GM06990 (cell line): ENCODE measurements at regions not wholly inside any gene's neighbourhood (a gene's known extent, or its start where the extent isn't known, plus 50 kb on each side); places are given as distances from the start of the nearest gene placed in this dataset.

Experiments
- DNase-seq: peaks from one replicate; pipeline ENCODE4 v3.0.0-alpha.2; 2011; ENCODE audit not compliant: insufficient read length; ENCODE audit errors: extremely low read depth
- H3K27me3 ChIP-seq: replicated peaks from 2 replicates; pipeline ENCODE4 v1.6.0; 2011; ENCODE audit warnings: low read length; ENCODE audit not compliant: control insufficient read depth, insufficient read depth
- H3K36me3 ChIP-seq: 2 replicates; pipeline ENCODE4 v1.5.1; 2011; ENCODE audit warnings: low read length; ENCODE audit not compliant: control insufficient read depth, insufficient read depth
- H3K4me3 ChIP-seq: replicated peaks from 2 replicates; pipeline ENCODE4 v1.5.1; 2011; ENCODE audit warnings: low read depth, mild to moderate bottlenecking, control low read depth, low read length
- TF ChIP-seq, protein P1 (sequence below): IDR thresholded peaks from 2 replicates; pipeline ENCODE4 v1.5.1; 2011; ENCODE audit warnings: low read length, control low read depth, mild to moderate bottlenecking, inconsistent platforms; ENCODE audit not compliant: insufficient read depth, poor library complexity, severe bottlenecking

DNA sequence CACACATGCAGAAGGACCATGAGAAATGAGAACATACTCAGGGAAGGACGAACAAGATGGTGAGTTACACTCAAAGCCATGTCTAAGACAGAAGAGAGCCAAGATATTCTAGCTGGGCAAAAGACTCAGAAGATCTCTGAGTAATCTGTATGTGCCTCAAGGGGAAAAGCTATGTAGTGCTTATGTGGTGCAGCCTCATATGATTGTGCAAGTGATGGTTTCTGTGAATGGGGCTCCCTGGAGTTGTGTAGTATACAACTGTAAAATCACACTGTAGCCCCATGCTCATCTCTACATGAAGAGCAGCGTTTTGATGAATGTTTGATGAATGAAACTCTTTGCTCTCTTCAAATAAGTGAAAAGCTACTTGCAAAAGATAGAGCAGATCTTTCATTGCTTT is 57.5 kb downstream of the OSR1 start:
- TF ChIP-seq, protein P1, sequence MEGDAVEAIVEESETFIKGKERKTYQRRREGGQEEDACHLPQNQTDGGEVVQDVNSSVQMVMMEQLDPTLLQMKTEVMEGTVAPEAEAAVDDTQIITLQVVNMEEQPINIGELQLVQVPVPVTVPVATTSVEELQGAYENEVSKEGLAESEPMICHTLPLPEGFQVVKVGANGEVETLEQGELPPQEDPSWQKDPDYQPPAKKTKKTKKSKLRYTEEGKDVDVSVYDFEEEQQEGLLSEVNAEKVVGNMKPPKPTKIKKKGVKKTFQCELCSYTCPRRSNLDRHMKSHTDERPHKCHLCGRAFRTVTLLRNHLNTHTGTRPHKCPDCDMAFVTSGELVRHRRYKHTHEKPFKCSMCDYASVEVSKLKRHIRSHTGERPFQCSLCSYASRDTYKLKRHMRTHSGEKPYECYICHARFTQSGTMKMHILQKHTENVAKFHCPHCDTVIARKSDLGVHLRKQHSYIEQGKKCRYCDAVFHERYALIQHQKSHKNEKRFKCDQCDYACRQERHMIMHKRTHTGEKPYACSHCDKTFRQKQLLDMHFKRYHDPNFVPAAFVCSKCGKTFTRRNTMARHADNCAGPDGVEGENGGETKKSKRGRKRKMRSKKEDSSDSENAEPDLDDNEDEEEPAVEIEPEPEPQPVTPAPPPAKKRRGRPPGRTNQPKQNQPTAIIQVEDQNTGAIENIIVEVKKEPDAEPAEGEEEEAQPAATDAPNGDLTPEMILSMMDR, result no peak
- no peak for DNase-seq
- no peak overlapping the region for H3K4me3 ChIP-seq
- no peaks in the 10 kb centered on the region for H3K36me3 ChIP-seq
- no peaks in the 10 kb centered on the region for H3K27me3 ChIP-seq

DNA sequence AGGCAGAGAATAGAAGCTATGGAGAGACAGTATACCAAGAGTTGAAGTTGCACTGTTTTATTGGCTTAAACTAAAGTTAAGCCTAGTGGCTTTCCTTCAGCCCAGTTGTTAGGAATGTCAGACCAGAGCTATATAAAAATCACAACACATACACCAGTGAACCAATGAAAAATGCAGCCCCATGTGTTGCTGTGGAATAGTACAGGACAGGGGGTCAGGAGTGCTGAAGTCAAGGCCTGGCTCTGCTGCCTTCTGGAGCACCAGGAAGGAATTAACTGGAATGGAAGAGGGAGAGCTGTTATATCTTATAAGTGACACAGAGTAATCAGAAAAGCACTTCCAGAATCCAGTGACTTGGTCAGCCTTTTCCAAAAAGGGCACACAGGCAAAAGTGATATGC is 58.9 kb downstream of the OSR1 start:
- H3K36me3 ChIP-seq, result no peaks in the 10 kb centered on the region
- TF ChIP-seq, protein P1, result no peak
- no peak overlapping the region for H3K4me3 ChIP-seq
- H3K27me3 ChIP-seq, result no peaks in the 10 kb centered on the region
- DNase-seq, result no peak

DNA sequence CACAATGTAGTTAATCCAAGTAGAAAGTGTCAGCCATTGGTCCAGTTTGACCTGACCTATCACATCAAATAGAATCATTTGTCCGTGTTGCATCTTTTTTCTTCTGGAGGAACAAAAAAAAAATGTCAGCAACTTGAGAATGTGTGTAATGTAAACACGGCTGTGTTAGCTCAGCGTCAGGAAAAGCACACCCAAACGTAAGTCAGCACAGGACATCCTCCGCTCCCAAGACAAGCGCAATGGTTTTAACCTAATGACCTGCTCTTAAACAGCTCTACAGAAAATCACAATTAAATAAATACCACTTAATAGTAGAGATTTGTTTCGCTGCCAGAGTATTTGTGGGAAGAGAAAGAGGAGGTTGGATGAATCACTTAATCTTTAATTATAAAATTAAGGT is 59.4 kb downstream of the OSR1 start:
- no peaks in the 10 kb centered on the region for H3K36me3 ChIP-seq
- TF ChIP-seq, protein P1, result no peak
- DNase-seq, result no peak

DNA sequence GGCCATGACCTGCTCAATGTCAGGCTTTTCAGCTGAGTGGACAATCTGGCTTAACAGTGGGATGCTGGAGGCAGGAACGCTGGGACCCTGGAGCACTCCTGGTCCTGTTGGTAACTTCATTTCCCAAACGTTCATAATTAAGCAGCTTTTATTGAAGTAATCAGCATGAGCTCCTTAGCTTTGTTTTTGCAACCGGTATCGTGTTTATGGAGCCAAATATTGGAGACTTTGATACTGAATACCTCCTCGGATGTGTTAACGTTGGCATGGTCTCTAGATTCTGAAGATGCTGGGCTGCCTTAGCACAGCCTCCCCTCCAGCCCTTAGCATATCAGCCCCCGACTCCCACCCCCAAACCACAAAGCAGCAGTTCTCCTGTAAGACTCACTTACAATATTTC is 60.7 kb downstream of the OSR1 start:
- no peak for DNase-seq
- no peaks in the 10 kb centered on the region for H3K36me3 ChIP-seq
- no peak overlapping the region for H3K4me3 ChIP-seq
- TF ChIP-seq, protein P1, result no peak
- no peaks in the 10 kb centered on the region for H3K27me3 ChIP-seq

More for the DNA sequence above, 59.4 kb downstream of the OSR1 start:
- Histone ChIP-seq H3K27me3 (no peaks in the 10 kb centered on the region), H3K4me3 (no peak overlapping the region)

DNA sequence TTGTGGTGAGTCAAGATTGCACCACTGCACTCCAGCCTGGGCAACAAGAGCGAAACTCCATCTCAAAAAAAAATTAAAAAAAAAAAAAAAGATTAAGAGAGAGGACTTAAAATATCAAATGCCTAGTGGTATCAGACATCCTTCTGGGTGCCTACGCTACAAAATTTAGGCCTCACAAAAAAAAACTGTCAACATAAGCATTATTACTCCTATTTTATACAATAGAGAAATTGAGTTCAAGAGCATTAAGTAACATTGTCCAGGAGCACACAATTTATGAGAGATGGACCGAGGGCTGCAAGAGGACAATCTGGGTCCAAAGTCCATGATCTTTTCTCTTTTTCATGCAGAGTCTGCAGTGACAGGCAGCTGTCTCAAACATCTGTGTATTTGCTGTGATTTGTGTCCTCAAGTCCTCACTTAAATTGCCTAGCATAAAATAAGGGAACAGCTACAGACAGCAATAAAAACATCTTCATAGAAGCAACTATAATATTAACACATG is 62.4 kb downstream of the OSR1 start:
- no peak for DNase-seq
- H3K27me3 ChIP-seq, result no peaks in the 10 kb centered on the region
- TF ChIP-seq, protein P1, result no peak
- H3K36me3 ChIP-seq, result no peaks in the 10 kb centered on the region
- H3K4me3 ChIP-seq, result no peak overlapping the region

DNA sequence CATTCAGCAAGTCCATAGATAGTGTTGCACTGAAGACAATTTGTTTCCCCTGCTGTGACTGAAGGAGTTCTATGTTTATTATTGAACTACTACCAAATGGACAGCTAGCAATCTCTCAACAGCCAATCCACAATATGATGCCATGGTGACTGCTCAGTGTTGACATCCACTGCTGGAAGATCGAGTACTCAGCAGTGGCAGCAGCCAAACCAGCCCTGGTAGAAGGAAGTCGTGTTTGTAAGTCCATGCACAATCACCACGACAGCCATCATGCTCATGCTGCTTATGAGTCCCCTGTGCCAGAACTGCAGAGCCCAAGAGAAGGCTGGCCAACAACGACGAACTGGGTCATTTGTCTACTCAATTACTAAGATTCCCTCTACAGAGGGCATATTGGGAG is 66.4 kb downstream of the OSR1 start:
- H3K27me3 ChIP-seq, result no peaks in the 10 kb centered on the region
- no peak overlapping the region for H3K4me3 ChIP-seq
- H3K36me3 ChIP-seq, result no peaks in the 10 kb centered on the region
- TF ChIP-seq, protein P1, result no peak
- no peak for DNase-seq
